ENCODE measurements at regions not wholly inside any gene's neighbourhood (a gene's known extent, or its start where the extent isn't known, plus 50 kb on each side); places are given as distances from the start of the nearest gene placed in this dataset.

DNA sequence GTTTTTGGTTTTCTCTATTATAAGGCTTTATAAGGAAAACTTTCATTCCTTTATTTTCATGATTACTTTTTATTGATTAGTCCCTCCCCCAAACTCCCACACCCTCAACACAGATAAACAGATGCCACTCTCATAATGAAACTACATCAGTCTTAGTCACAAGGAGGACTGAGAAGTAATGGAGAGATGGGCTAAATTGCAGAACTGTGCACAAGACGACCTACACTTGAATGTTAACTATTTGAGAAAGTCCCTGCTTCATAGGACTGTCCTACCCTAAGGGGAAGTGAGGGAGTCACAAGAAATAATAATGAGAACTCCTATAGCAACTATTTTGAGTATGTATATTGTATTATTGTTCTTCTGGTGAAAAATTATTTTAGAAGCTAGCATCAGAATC is 360.8 kb downstream of the RBM43 start:
- TF ChIP-seq, protein P1, sequence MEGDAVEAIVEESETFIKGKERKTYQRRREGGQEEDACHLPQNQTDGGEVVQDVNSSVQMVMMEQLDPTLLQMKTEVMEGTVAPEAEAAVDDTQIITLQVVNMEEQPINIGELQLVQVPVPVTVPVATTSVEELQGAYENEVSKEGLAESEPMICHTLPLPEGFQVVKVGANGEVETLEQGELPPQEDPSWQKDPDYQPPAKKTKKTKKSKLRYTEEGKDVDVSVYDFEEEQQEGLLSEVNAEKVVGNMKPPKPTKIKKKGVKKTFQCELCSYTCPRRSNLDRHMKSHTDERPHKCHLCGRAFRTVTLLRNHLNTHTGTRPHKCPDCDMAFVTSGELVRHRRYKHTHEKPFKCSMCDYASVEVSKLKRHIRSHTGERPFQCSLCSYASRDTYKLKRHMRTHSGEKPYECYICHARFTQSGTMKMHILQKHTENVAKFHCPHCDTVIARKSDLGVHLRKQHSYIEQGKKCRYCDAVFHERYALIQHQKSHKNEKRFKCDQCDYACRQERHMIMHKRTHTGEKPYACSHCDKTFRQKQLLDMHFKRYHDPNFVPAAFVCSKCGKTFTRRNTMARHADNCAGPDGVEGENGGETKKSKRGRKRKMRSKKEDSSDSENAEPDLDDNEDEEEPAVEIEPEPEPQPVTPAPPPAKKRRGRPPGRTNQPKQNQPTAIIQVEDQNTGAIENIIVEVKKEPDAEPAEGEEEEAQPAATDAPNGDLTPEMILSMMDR (IDR thresholded peaks at IDR 0.05): no peak
- TF ChIP-seq RELA (CRISPR knock-in tag; IDR thresholded peaks at IDR 0.05; ENCODE audit: borderline replicate concordance) (no peak), ZNF232 (CRISPR knock-in tag; IDR thresholded peaks at IDR 0.05) (no peak), GRHL2 (CRISPR knock-in tag; IDR thresholded peaks at IDR 0.05; ENCODE audit: insufficient replicate concordance, severe bottlenecking) (no peak), TP53 (CRISPR knock-in tag; IDR thresholded peaks at IDR 0.05) (no peak), MXD4 (CRISPR knock-in tag; IDR thresholded peaks at IDR 0.05; ENCODE audit: borderline replicate concordance) (no peak)

Measured in WTC11 (cell line).